Brain microvascular endothelial cell (primary cell): ENCODE measurements at regions not wholly inside any gene's neighbourhood (a gene's known extent, or its start where the extent isn't known, plus 50 kb on each side); places are given as distances from the start of the nearest gene placed in this dataset.

Source experiments
- DNase-seq: peaks from one replicate; pipeline ENCODE4 v3.0.0-alpha.2; 2020
- H3K27ac ChIP-seq: fragments of 250-450 bp; sonication (Bioruptor Pico); 2 replicates; pipeline ENCODE4 v1.5.1; 2020; ENCODE audit warnings: mild to moderate bottlenecking, moderate library complexity
- H3K27me3 ChIP-seq: fragments of 250-450 bp; sonication (Bioruptor Pico); replicated peaks from 2 replicates; pipeline ENCODE4 v1.5.1; 2020; ENCODE audit warnings: mild to moderate bottlenecking
- H3K36me3 ChIP-seq: fragments of 250-450 bp; sonication (Bioruptor Pico); replicated peaks from 2 replicates; pipeline ENCODE4 v1.5.1; 2020; ENCODE audit warnings: mild to moderate bottlenecking
- H3K4me3 ChIP-seq: 2 replicates; pipeline ENCODE4 v1.5.1; 2011; ENCODE audit warnings: low read depth, mild to moderate bottlenecking, control low read depth, low read length, moderate library complexity
- in situ Hi-C: cut with HindIII; loops from 2 replicates; pipeline ENCODE4 v1.10.0; 2017; ENCODE audit warnings: low sequenced_read_pairs, low pct_ligation_motif_present
- TF ChIP-seq, protein P1 (sequence below): IDR thresholded peaks from 2 replicates; pipeline ENCODE4 v1.5.1; 2011; ENCODE audit warnings: low read depth, mild to moderate bottlenecking, moderate library complexity, low read length, control low read depth, inconsistent platforms; ENCODE audit errors: missing control alignments

GRCh38 chr20:55151171-55151570 is 675.8 kb downstream of the DOK5 start:
- no peak overlapping the region for H3K27ac ChIP-seq
- no peak overlapping the region for H3K4me3 ChIP-seq
- H3K27me3 ChIP-seq, result no peaks in the 10 kb centered on the region
- in situ Hi-C loops, result no loop called here
- TF ChIP-seq, protein P1, sequence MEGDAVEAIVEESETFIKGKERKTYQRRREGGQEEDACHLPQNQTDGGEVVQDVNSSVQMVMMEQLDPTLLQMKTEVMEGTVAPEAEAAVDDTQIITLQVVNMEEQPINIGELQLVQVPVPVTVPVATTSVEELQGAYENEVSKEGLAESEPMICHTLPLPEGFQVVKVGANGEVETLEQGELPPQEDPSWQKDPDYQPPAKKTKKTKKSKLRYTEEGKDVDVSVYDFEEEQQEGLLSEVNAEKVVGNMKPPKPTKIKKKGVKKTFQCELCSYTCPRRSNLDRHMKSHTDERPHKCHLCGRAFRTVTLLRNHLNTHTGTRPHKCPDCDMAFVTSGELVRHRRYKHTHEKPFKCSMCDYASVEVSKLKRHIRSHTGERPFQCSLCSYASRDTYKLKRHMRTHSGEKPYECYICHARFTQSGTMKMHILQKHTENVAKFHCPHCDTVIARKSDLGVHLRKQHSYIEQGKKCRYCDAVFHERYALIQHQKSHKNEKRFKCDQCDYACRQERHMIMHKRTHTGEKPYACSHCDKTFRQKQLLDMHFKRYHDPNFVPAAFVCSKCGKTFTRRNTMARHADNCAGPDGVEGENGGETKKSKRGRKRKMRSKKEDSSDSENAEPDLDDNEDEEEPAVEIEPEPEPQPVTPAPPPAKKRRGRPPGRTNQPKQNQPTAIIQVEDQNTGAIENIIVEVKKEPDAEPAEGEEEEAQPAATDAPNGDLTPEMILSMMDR, result no peak
- no peak for DNase-seq
- no peaks in the 10 kb centered on the region for H3K36me3 ChIP-seq

DNA sequence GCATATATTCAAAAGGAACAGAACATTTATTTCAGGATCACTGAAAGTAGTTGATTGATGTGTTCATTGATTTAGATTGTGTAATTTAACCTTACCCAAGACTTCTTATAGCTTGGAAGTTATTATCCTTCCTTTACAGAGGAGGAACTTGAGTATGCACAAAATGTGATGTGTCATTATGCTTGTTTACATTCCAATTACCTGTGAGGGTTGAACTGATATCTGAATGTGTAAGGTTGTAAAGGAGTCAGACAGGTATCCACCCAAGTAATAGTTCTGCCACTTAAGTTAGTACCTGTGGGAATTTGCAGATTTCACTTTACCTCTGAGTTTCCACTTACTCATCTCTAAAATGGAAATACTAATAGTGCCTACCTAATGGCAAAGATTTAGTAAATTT is 668.2 kb downstream of the DOK5 start:
- in situ Hi-C loops, result no loop called here
- no peak overlapping the region for H3K27ac ChIP-seq
- H3K27me3 ChIP-seq, result no peaks in the 10 kb centered on the region
- no peak for DNase-seq
- no peaks in the 10 kb centered on the region for H3K36me3 ChIP-seq
- H3K4me3 ChIP-seq, result no peak overlapping the region
- TF ChIP-seq, protein P1, result no peak

- no peak overlapping the region for H3K4me3 ChIP-seq
- H3K27me3 ChIP-seq, result no peaks in the 10 kb centered on the region
- in situ Hi-C loops, result no loop called here
- no peak overlapping the region for H3K27ac ChIP-seq
- DNase-seq, result no peak
- TF ChIP-seq, protein P1, result no peak
- H3K36me3 ChIP-seq, result no peaks in the 10 kb centered on the region
These were observed 667.5 kb downstream of the DOK5 start for GRCh38 chr20:55142932-55143331.

DNA sequence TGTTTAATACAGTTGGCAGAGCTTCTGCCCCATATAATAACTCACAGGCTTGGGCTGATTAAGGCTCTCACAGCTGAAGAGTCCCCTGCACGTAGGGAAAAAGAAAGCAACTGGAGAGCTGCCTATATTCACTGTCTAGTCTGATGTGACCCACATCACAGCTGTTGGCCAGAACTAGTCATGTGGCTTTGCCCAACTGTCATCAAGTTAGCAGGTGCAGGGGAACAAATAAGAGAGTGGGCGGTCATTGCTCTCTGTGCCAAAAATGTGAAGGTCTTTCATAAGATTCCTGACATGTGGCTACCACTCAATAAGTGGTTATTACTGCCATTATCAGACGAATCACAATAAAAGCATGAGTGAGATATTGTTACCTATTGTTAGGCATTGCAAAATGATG is 665.2 kb downstream of the DOK5 start:
- Histone ChIP-seq H3K4me3 (no peak overlapping the region), H3K36me3 (no peaks in the 10 kb centered on the region), H3K27ac (no peak overlapping the region), H3K27me3 (no peaks in the 10 kb centered on the region)
- DNase-seq, result no peak
- in situ Hi-C loops, result no loop called here
- TF ChIP-seq, protein P1, result no peak

DNA sequence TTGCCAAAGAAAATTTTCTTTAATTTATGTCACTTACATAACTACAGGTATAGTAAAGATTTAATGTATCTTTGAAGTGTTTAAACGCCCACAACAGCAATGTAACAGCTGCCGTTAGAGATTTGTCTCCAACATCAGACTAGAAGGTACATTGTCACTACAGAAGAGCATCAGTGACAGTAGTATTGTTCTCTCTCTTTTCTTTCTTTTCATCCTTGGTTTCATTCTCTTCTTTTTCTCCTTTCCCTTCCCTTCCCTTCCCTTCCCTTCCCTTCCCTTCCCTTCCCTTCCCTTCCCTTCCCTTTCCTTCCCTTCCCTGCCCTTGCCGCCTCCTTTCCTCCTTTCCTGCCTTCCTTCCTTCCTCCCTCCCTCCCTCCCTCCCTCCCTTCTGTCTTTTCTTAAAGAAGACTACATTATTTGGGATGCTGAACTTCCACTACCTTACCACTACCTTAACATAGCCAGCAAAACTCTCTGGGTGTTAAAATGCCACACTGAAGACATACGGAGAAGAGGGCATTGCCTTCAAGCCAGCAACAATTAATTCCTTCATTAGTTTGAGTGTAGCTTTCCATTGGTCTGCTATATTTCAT is 663.9 kb downstream of the DOK5 start:
- Histone ChIP-seq H3K27me3 (no peaks in the 10 kb centered on the region), H3K27ac (no peak overlapping the region), H3K36me3 (no peaks in the 10 kb centered on the region), H3K4me3 (no peak overlapping the region)
- in situ Hi-C loops, result no loop called here
- no peak for DNase-seq
- TF ChIP-seq, protein P1, result no peak

GRCh38 chr20:55135923-55136322 is 660.5 kb downstream of the DOK5 start:
- Histone ChIP-seq H3K27me3 (no peaks in the 10 kb centered on the region), H3K27ac (no peak overlapping the region), H3K4me3 (no peak overlapping the region), H3K36me3 (no peaks in the 10 kb centered on the region)
- TF ChIP-seq, protein P1, result no peak
- in situ Hi-C loops, result no loop called here
- DNase-seq, result no peak
